OCI-LY1 (cell line): ENCODE measurements at regions not wholly inside any gene's neighbourhood (a gene's known extent, or its start where the extent isn't known, plus 50 kb on each side); places are given as distances from the start of the nearest gene placed in this dataset.
"Not testable (repeated sequence)": the region's sequence is repeated elsewhere in the genome, so short reads cannot be mapped to it uniquely, and the experiment has no call there.

Source experiments
- H2AFZ ChIP-seq: fragments of 200-600 bp; sonication (generic), shearing (Covaris generic); 2 replicates; pipeline ENCODE4 v1.6.0; 2014; ENCODE audit warnings: antibody characterized with exemption, mild to moderate bottlenecking, low read length
- H3F3A ChIP-seq: fragments of 200-600 bp; sonication (generic), shearing (Covaris generic); 2 replicates; pipeline ENCODE4 v1.6.0; 2014; ENCODE audit warnings: mild to moderate bottlenecking, antibody characterized with exemption, low read length, moderate library complexity; ENCODE audit not compliant: insufficient read depth
- H3K27ac ChIP-seq: fragments of 200-600 bp; sonication (generic); 2 replicates; pipeline ENCODE4 v1.5.1; 2014; ENCODE audit warnings: low read length, mixed run types, mild to moderate bottlenecking, low read depth; ENCODE audit not compliant: poor library complexity, severe bottlenecking
- H3K27me3 ChIP-seq: fragments of 200-600 bp; sonication (generic); 2 replicates; pipeline ENCODE4 v1.6.0; 2014; ENCODE audit warnings: antibody characterized with exemption, mild to moderate bottlenecking, low read length, moderate library complexity; ENCODE audit not compliant: insufficient read depth
- H3K36me3 ChIP-seq: fragments of 200-600 bp; sonication (generic); 2 replicates; pipeline ENCODE4 v1.6.1; 2014; ENCODE audit warnings: mild to moderate bottlenecking, antibody characterized with exemption, low read length, moderate library complexity, mixed read lengths; ENCODE audit not compliant: insufficient read depth
- H3K4me1 ChIP-seq: fragments of 200-600 bp; sonication (generic); 2 replicates; pipeline ENCODE4 v1.5.1; 2014; ENCODE audit warnings: mild to moderate bottlenecking, low read length, moderate library complexity; ENCODE audit not compliant: insufficient read depth, severe bottlenecking
- H3K4me2 ChIP-seq: fragments of 200-600 bp; sonication (generic), shearing (Covaris generic); 2 replicates; pipeline ENCODE4 v1.6.1; 2014; ENCODE audit warnings: low read length
- H3K4me3 ChIP-seq: fragments of 200-600 bp; sonication (generic); 2 replicates; pipeline ENCODE4 v1.5.1; 2014; ENCODE audit warnings: low read length, low read depth, mild to moderate bottlenecking, mixed read lengths; ENCODE audit not compliant: poor library complexity, severe bottlenecking
- H3K79me2 ChIP-seq: fragments of 200-600 bp; shearing (Covaris generic); 2 replicates; pipeline ENCODE4 v1.6.1; 2016; ENCODE audit warnings: mixed run types, low read length, mixed read lengths; ENCODE audit not compliant: insufficient read depth
- H3K9ac ChIP-seq: fragments of 200-600 bp; sonication (generic), shearing (Covaris generic); 2 replicates; pipeline ENCODE4 v1.6.1; 2014; ENCODE audit warnings: mild to moderate bottlenecking, low read length, mixed read lengths
- H3K9me2 ChIP-seq: fragments of 200-600 bp; sonication (generic), shearing (Covaris generic); 2 replicates; pipeline ENCODE4 v1.6.1; 2014; ENCODE audit warnings: low read depth, mild to moderate bottlenecking, low read length, mixed read lengths
- H3K9me3 ChIP-seq: fragments of 200-600 bp; shearing (Covaris generic); 2 replicates; pipeline ENCODE4 v1.6.1; 2014; ENCODE audit warnings: low read length, mixed read lengths
- H4K20me1 ChIP-seq: fragments of 200-600 bp; sonication (generic), shearing (Covaris generic); 2 replicates; pipeline ENCODE4 v1.6.0; 2016; ENCODE audit warnings: mild to moderate bottlenecking, low read length; ENCODE audit not compliant: insufficient read depth
- CTCF ChIP-seq: fragments of 200-600 bp; sonication (generic), shearing (Covaris generic); IDR thresholded peaks from 2 replicates; pipeline ENCODE4 v1.5.1; 2017; ENCODE audit warnings: mild to moderate bottlenecking, antibody characterized with exemption, low read length, moderate library complexity, mixed read lengths
- EZH2 ChIP-seq: fragments of 200-600 bp; sonication (generic), shearing (Covaris generic); IDR thresholded peaks from 2 replicates; pipeline ENCODE4 v1.8.0; 2017; ENCODE audit warnings: borderline replicate concordance, mixed run types, mild to moderate bottlenecking, antibody characterized with exemption, low read length, moderate library complexity, mixed read lengths

- no peaks in the 10 kb centered on the region for H3K36me3 ChIP-seq
- no peaks in the 10 kb centered on the region for H3K79me2 ChIP-seq
- TF ChIP-seq CTCF (peak; percentile 50), EZH2 (no peak)
- H3K4me1 ChIP-seq, result no peaks in the 10 kb centered on the region
- H3K9me2 ChIP-seq, result no peaks in the 10 kb centered on the region
- H3K27ac ChIP-seq, result no peak overlapping the region
- no peaks in the 10 kb centered on the region for H3K27me3 ChIP-seq
- no peaks in the 10 kb centered on the region for H4K20me1 ChIP-seq
- no peak overlapping the region for H3K4me2 ChIP-seq
- no peak overlapping the region for H3K4me3 ChIP-seq
- H3F3A ChIP-seq, result no peaks in the 10 kb centered on the region
- H3K9me3 ChIP-seq, result peaks cover 17% of the 10 kb centered on the region
- no peak overlapping the region for H3K9ac ChIP-seq
- H2AFZ ChIP-seq, result no peak overlapping the region
Observed at GRCh38 chr1:239987103-239987745, 104.5 kb upstream of the FMN2 start.

- no peaks in the 10 kb centered on the region for H3K79me2 ChIP-seq
- no peak overlapping the region for H3K4me2 ChIP-seq
- no peak overlapping the region for H3K9ac ChIP-seq
- no peak overlapping the region for H3K4me3 ChIP-seq
- H4K20me1 ChIP-seq, result no peaks in the 10 kb centered on the region
- no peaks in the 10 kb centered on the region for H3K27me3 ChIP-seq
- H3K9me3 ChIP-seq, result peaks cover 11% of the 10 kb centered on the region
- H3K9me2 ChIP-seq, result no peaks in the 10 kb centered on the region
- no peaks in the 10 kb centered on the region for H3K36me3 ChIP-seq
- H3K4me1 ChIP-seq, result no peaks in the 10 kb centered on the region
- H2AFZ ChIP-seq, result no peak overlapping the region
- no peak overlapping the region for H3K27ac ChIP-seq
- TF ChIP-seq CTCF (no peak), EZH2 (no peak)
- H3F3A ChIP-seq, result no peaks in the 10 kb centered on the region
Observed at GRCh38 chr1:239989990-239990389, 101.7 kb upstream of the FMN2 start.

- not testable (repeated sequence) for H3K79me2 ChIP-seq, H3K9me2 ChIP-seq, H2AFZ ChIP-seq, H3K4me3 ChIP-seq, H3F3A ChIP-seq, H3K36me3 ChIP-seq, H3K4me2 ChIP-seq, H4K20me1 ChIP-seq, H3K27me3 ChIP-seq, H3K27ac ChIP-seq, H3K9ac ChIP-seq, H3K9me3 ChIP-seq, H3K4me1 ChIP-seq
Observed at GRCh38 chr1:239992566-239992965, 99.1 kb upstream of the FMN2 start.

GRCh38 chr1:239993366-239993765 is 98.3 kb upstream of the FMN2 start:
- Histone ChIP-seq H4K20me1 (no peaks in the 10 kb centered on the region), H3K9me2 (no peaks in the 10 kb centered on the region), H3K4me3 (no peak overlapping the region), H3K9ac (no peak overlapping the region), H3K36me3 (no peaks in the 10 kb centered on the region), H3K27me3 (no peaks in the 10 kb centered on the region), H3F3A (no peaks in the 10 kb centered on the region), H3K4me2 (no peak overlapping the region), H3K27ac (no peak overlapping the region), H2AFZ (no peak overlapping the region), H3K79me2 (no peaks in the 10 kb centered on the region), H3K9me3 (no peaks in the 10 kb centered on the region), H3K4me1 (no peaks in the 10 kb centered on the region)
- TF ChIP-seq EZH2, result no peak
- TF ChIP-seq CTCF, result no peak
